SK-N-MC (cell line): ENCODE measurements at regions not wholly inside any gene's neighbourhood (a gene's known extent, or its start where the extent isn't known, plus 50 kb on each side); places are given as distances from the start of the nearest gene placed in this dataset.
A peak's percentile ranks its signal among the peaks of the same experiment; 100 is the strongest.
"Not testable (repeated sequence)": the region's sequence is repeated elsewhere in the genome, so short reads cannot be mapped to it uniquely, and the experiment has no call there.

Experiments
- EZH2 ChIP-seq: fragments of 200-600 bp; sonication (generic); IDR thresholded peaks from one replicate; pipeline ENCODE4 v1.6.1; 2017; ENCODE audit warnings: antibody characterized with exemption
- POLR2AphosphoS5 ChIP-seq: IDR thresholded peaks from 2 replicates; pipeline ENCODE4 v1.6.1; 2012; ENCODE audit warnings: mild to moderate bottlenecking, low read depth, low read length, borderline replicate concordance

GRCh38 chr14:48561438-48561837 lies 886.0 kb upstream of the MDGA2 start:
- TF ChIP-seq POLR2AphosphoS5 = peak; percentile 45; the same call in 1 of the 2 replicates
- not testable (repeated sequence) for TF ChIP-seq EZH2
